DOHH2 (cell line): ENCODE measurements at regions not wholly inside any gene's neighbourhood (a gene's known extent, or its start where the extent isn't known, plus 50 kb on each side); places are given as distances from the start of the nearest gene placed in this dataset.

Experiments used
- H3F3A ChIP-seq: fragments of 200-600 bp; sonication (generic), shearing (Covaris generic); 2 replicates; pipeline ENCODE4 v1.6.0; 2016; ENCODE audit warnings: antibody characterized with exemption, mild to moderate bottlenecking; ENCODE audit not compliant: control insufficient read depth, insufficient read depth
- H3K27ac ChIP-seq: fragments of 200-600 bp; sonication (generic); 2 replicates; pipeline ENCODE4 v1.5.1; 2014; ENCODE audit warnings: low read depth, mild to moderate bottlenecking, low read length, moderate library complexity
- H3K27me3 ChIP-seq: fragments of 200-600 bp; sonication (generic); 2 replicates; pipeline ENCODE4 v1.6.1; 2014; ENCODE audit warnings: mild to moderate bottlenecking, low read length, mixed read lengths; ENCODE audit not compliant: control insufficient read depth
- H3K36me3 ChIP-seq: fragments of 200-600 bp; sonication (generic); 2 replicates; pipeline ENCODE4 v1.6.1; 2014; ENCODE audit warnings: mild to moderate bottlenecking, low read length, moderate library complexity, mixed read lengths; ENCODE audit not compliant: control insufficient read depth
- H3K4me1 ChIP-seq: fragments of 200-600 bp; sonication (generic); 2 replicates; pipeline ENCODE4 v1.6.1; 2014; ENCODE audit warnings: mild to moderate bottlenecking, low read length, mixed read lengths; ENCODE audit not compliant: control insufficient read depth
- H3K4me2 ChIP-seq: fragments of 200-600 bp; sonication (generic); 2 replicates; pipeline ENCODE4 v1.6.0; 2014; ENCODE audit warnings: mild to moderate bottlenecking, low read length, moderate library complexity
- H3K4me3 ChIP-seq: fragments of 200-600 bp; sonication (generic); 2 replicates; pipeline ENCODE4 v1.5.1; 2014; ENCODE audit warnings: mild to moderate bottlenecking, low read length, mixed read lengths
- H3K79me2 ChIP-seq: fragments of 200-600 bp; sonication (generic); 2 replicates; pipeline ENCODE4 v1.6.1; 2014; ENCODE audit warnings: mild to moderate bottlenecking, low read length, mixed read lengths; ENCODE audit not compliant: control insufficient read depth
- H3K9me2 ChIP-seq: fragments of 200-600 bp; sonication (generic); replicated peaks from 2 replicates; pipeline ENCODE4 v1.6.1; 2014; ENCODE audit warnings: mild to moderate bottlenecking, low read length, mixed read lengths; ENCODE audit not compliant: control insufficient read depth
- H3K9me3 ChIP-seq: fragments of 200-600 bp; sonication (generic); 2 replicates; pipeline ENCODE4 v1.6.1; 2014; ENCODE audit warnings: antibody characterized with exemption, low read length, mixed read lengths; ENCODE audit not compliant: control insufficient read depth, insufficient read depth
- H4K20me1 ChIP-seq: fragments of 200-600 bp; sonication (generic); 2 replicates; pipeline ENCODE4 v1.6.0; 2014; ENCODE audit warnings: low read depth, mild to moderate bottlenecking, antibody characterized with exemption, low read length, moderate library complexity; ENCODE audit not compliant: control insufficient read depth, insufficient read depth
- EZH2phosphoT487 ChIP-seq: fragments of 200-600 bp; sonication (generic); IDR thresholded peaks from 2 replicates; pipeline ENCODE4 v1.6.1; 2017; ENCODE audit warnings: borderline replicate concordance, mild to moderate bottlenecking, antibody characterized with exemption, low read length, moderate library complexity, mixed read lengths
- TF ChIP-seq, protein P1 (sequence below): fragments of 200-600 bp; sonication (generic); IDR thresholded peaks from one replicate; pipeline ENCODE4 v1.5.1; 2014; ENCODE audit warnings: antibody characterized with exemption, mild to moderate bottlenecking, low read depth, low read length; ENCODE audit not compliant: poor library complexity, severe bottlenecking

DNA sequence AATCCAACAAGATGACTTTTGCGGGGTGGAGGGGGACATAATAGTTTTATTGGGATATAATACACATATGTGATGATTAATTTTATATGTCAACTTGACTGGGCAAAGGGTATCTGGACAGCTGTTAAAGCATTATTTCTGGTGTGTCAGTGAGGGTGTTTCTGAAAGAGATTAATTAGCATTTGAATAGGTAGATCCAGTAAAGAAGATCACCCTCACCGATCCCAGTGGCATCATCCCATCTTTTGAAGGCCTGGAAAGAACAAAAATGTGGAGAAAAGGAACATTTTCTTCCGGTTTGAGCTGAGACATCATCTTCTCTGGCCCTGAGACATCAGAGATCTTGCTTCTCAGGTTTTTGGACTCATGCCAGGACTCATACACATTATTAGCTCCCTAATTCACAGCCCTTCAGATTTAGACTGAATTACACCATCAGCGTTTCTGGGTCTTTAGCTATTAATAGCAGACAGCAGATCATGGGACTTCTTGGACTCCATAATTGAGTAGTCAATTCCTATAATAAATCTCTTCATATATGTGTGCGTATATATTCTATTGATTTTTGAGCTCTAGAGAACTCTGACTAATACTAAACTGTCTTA is 283.6 kb downstream of the PCNX1 start:
- no peaks in the 10 kb centered on the region for H3K79me2 ChIP-seq
- H3K9me3 ChIP-seq, result no peaks in the 10 kb centered on the region
- H3K4me3 ChIP-seq, result no peak overlapping the region
- no peak overlapping the region for H3K27ac ChIP-seq
- no peaks in the 10 kb centered on the region for H3F3A ChIP-seq
- H3K4me1 ChIP-seq, result no peaks in the 10 kb centered on the region
- no peak overlapping the region for H3K4me2 ChIP-seq
- H4K20me1 ChIP-seq, result no peaks in the 10 kb centered on the region
- no peaks in the 10 kb centered on the region for H3K9me2 ChIP-seq
- peaks cover 7% of the 10 kb centered on the region for H3K27me3 ChIP-seq
- no peaks in the 10 kb centered on the region for H3K36me3 ChIP-seq
- no peak for TF ChIP-seq EZH2phosphoT487
- TF ChIP-seq, protein P1, sequence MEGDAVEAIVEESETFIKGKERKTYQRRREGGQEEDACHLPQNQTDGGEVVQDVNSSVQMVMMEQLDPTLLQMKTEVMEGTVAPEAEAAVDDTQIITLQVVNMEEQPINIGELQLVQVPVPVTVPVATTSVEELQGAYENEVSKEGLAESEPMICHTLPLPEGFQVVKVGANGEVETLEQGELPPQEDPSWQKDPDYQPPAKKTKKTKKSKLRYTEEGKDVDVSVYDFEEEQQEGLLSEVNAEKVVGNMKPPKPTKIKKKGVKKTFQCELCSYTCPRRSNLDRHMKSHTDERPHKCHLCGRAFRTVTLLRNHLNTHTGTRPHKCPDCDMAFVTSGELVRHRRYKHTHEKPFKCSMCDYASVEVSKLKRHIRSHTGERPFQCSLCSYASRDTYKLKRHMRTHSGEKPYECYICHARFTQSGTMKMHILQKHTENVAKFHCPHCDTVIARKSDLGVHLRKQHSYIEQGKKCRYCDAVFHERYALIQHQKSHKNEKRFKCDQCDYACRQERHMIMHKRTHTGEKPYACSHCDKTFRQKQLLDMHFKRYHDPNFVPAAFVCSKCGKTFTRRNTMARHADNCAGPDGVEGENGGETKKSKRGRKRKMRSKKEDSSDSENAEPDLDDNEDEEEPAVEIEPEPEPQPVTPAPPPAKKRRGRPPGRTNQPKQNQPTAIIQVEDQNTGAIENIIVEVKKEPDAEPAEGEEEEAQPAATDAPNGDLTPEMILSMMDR, result no peak

DNA sequence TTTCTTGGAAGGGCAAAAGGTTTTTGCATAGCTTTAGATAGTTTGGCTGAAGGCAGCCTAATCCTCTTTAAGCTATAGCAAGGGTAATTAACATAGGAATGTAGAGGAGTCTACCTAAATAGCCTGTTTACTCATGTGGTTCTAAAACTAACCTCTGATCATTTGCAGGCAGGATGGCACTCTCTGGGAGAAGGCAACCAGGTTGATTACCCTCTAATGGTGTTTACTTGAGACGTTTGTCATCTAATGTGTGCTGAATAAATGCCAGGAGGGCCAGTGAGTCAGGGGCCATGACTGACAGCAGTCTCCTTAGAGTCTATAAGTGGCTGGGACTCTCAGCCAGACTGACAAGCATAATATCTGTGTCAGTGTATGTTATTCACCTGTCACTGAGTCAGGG is 286.4 kb downstream of the PCNX1 start:
- H3F3A ChIP-seq, result no peaks in the 10 kb centered on the region
- TF ChIP-seq, protein P1, result no peak
- no peak for TF ChIP-seq EZH2phosphoT487
- H3K4me3 ChIP-seq, result no peak overlapping the region
- no peaks in the 10 kb centered on the region for H3K9me3 ChIP-seq
- no peaks in the 10 kb centered on the region for H3K4me1 ChIP-seq
- no peak overlapping the region for H3K4me2 ChIP-seq
- no peaks in the 10 kb centered on the region for H3K9me2 ChIP-seq
- H3K36me3 ChIP-seq, result no peaks in the 10 kb centered on the region
- H3K27me3 ChIP-seq, result peaks cover 10% of the 10 kb centered on the region
- H3K27ac ChIP-seq, result no peak overlapping the region
- no peaks in the 10 kb centered on the region for H3K79me2 ChIP-seq
- no peaks in the 10 kb centered on the region for H4K20me1 ChIP-seq

DNA sequence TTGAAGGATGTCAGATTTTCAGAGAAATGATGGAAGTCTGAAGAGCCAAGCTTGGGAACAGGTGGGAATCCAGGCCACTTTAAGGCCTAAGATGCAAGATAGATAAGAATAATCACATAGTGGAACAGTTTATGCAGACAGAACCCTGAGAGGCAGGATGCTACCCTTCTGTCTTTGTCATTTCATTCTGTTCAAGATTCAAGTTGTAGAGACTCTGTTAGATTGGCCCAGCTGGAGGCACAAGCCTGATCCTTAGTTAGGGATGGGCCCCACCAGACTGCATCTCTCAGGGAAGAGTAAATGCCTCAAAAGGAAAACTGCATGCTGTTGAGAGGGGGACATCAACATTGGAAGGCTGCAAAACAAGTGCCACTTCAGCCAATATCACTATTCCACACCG is 287.0 kb downstream of the PCNX1 start:
- Histone ChIP-seq H3K79me2 (no peaks in the 10 kb centered on the region), H3K9me2 (no peaks in the 10 kb centered on the region), H3F3A (no peaks in the 10 kb centered on the region), H3K4me1 (no peaks in the 10 kb centered on the region), H3K9me3 (no peaks in the 10 kb centered on the region), H3K4me2 (no peak overlapping the region), H4K20me1 (no peaks in the 10 kb centered on the region), H3K27me3 (peaks cover 10% of the 10 kb centered on the region), H3K27ac (no peak overlapping the region), H3K36me3 (no peaks in the 10 kb centered on the region), H3K4me3 (no peak overlapping the region)
- TF ChIP-seq, protein P1, result no peak
- TF ChIP-seq EZH2phosphoT487, result no peak

DNA sequence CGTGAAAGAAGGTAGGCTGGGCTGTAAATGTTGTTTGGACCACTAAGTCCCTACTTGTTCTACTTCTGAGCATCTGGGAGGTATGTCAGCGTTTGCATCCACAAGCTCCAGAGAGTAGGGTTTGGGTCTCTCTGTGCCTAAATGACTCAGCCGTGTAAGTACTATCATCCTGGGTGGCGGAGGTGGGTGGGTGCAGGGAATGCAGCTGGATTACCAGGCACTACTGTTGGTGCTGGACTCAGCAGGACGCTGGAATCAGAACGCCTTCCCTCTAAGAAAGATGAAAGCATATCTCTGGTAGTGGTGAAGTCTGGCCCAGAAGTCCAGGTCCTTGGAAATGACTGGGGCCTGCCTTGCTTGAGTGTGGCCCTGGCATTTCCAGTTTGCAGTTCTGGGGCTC is 289.7 kb downstream of the PCNX1 start:
- no peaks in the 10 kb centered on the region for H4K20me1 ChIP-seq
- H3K9me3 ChIP-seq, result no peaks in the 10 kb centered on the region
- H3F3A ChIP-seq, result no peaks in the 10 kb centered on the region
- no peak overlapping the region for H3K4me3 ChIP-seq
- no peaks in the 10 kb centered on the region for H3K4me1 ChIP-seq
- H3K79me2 ChIP-seq, result no peaks in the 10 kb centered on the region
- H3K27me3 ChIP-seq, result peaks cover 7% of the 10 kb centered on the region; the same call in 1 of the 2 replicates
- TF ChIP-seq, protein P1, result no peak
- TF ChIP-seq EZH2phosphoT487, result no peak
- no peaks in the 10 kb centered on the region for H3K36me3 ChIP-seq
- H3K27ac ChIP-seq, result no peak overlapping the region
- no peak overlapping the region for H3K4me2 ChIP-seq
- H3K9me2 ChIP-seq, result no peaks in the 10 kb centered on the region
